Fibroblast of gingiva (primary cell): ENCODE measurements at regions not wholly inside any gene's neighbourhood (a gene's known extent, or its start where the extent isn't known, plus 50 kb on each side); places are given as distances from the start of the nearest gene placed in this dataset.
"Not testable (repeated sequence)": the region's sequence is repeated elsewhere in the genome, so short reads cannot be mapped to it uniquely, and the experiment has no call there.

Source experiments
- DNase-seq: peaks from one replicate; pipeline ENCODE4 v3.0.0-alpha.2; 2011; ENCODE audit warnings: low read depth

DNA sequence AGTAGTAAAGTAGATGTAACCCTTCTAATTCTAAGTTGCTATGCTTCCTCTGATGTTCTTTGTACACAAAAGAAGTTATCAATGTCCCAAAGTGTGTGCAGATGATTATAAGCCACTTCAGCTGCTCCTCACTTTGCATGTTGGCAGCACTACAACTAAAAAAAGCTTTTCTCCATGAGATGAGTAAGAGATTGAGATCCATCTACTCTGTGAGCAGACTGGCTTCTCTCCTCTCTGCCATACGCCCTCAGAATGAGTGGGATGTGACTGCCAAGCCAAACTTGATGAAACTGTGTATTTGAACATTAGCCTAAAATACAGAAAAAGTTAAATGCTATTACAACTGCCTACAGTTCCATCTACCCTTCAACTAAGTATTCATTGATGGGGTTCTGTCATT is 102.9 kb upstream of the ETV1 start:
- DNase-seq, result no peak

GRCh38 chr7:14085901-14086300 is 96.4 kb upstream of the ETV1 start:
- DNase-seq, result no peak

GRCh38 chr7:14083761-14084160 is 94.3 kb upstream of the ETV1 start:
- no peak for DNase-seq

DNA sequence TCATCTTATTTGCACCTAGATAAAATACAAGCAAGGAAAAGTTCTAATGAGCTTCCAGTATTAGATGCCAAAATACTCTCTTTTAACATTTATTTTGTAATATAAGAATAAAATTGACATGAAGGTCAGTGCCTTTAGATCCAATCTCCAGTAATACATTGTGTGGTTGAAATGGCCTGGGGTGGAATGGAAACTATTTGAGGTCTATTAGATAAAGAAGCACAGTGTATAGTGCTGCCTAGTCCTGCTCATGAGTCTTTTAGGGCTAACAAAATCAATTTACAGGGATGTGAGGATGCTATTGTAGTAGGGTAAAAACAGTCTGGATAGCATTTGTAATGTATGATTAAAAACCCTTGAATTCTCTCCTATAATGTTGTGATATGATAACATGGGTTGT is 84.5 kb upstream of the ETV1 start:
- DNase-seq, result no peak

DNA sequence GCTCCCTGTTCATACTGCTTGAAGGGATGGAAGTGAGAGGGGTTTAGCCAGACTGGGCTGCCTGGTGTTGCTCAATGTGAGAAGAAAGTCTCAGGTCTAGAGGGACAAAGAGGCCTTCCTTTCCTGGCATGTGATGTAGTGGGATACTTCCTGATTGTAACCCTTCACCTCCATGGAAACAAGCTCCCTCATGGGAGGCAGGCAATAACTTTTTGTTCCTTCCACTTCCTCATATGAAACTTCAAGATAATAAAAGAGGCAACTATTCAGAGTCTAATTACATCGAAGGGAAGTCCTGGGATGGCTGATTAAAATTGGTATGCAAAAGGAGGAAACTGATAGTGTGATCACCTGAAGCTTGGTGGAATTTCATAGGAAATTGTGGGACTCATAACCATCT is 84.1 kb upstream of the ETV1 start:
- DNase-seq, result no peak

DNA sequence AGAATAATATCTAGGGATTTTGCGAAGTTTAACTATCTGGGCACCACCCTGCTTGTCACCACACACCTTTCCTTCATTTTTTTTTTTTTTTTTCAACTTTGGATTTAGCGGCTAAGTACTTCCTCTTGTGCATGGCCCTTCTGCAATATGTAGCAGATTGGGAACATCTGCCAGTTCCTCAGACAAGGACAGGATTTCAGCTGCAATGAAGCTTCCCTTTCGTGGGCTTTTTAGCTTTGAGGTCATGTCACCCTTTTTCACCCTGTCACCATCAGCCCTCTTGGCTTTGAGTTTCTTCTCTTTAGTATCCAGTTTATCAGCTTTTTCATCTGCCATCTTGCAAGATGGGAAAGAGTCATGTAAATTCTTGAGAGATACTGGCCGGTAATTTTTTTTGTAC is 81.6 kb upstream of the ETV1 start:
- DNase-seq, result no peak

- DNase-seq, result no peak
Observed at GRCh38 chr7:14069961-14070360, 80.5 kb upstream of the ETV1 start.

- not testable (repeated sequence) for DNase-seq
Observed at GRCh38 chr7:14066783-14067182, 77.3 kb upstream of the ETV1 start.

- DNase-seq, result peak; percentile 22
Observed at GRCh38 chr7:14065286-14065685, 75.8 kb upstream of the ETV1 start.

- DNase-seq, result no peak
Observed at GRCh38 chr7:14055813-14056212, 66.3 kb upstream of the ETV1 start.

- no peak for DNase-seq
Observed at GRCh38 chr7:14054125-14054524, 64.7 kb upstream of the ETV1 start.

DNA sequence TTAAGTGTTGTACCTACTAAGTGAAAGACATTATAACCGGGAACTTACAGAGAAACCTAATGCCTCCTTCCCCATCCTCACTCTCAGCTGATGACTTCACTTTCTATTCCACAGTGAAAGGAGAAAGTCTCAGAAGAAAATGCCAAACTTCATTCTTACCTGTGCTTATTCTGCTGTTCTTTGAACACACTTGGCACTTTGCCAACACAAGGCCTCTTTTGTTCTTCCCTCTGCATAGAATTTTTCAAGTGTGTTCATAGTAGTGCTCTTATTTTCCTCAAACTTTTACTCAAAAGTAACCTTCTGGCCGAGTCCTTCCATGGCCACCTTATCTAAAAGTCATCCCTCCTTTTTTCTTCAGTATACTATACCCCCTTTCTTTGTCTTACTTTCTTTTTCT is 59.4 kb upstream of the ETV1 start:
- no peak for DNase-seq

- DNase-seq, result no peak
Observed at GRCh38 chr7:14047709-14048399, 58.4 kb upstream of the ETV1 start.

GRCh38 chr7:14045651-14046050 is 56.2 kb upstream of the ETV1 start:
- no peak for DNase-seq

GRCh38 chr7:14040528-14040927 is 51.1 kb upstream of the ETV1 start:
- DNase-seq, result no peak
